HL-60 (cell line): ENCODE measurements at regions not wholly inside any gene's neighbourhood (a gene's known extent, or its start where the extent isn't known, plus 50 kb on each side); places are given as distances from the start of the nearest gene placed in this dataset.

Experiments
- CTCF ChIP-seq: IDR thresholded peaks from one replicate; pipeline ENCODE4 v1.5.1; 2011; ENCODE audit warnings: low read length, control low read depth, inconsistent platforms; ENCODE audit not compliant: insufficient read depth
- REST ChIP-seq: IDR thresholded peaks from 2 replicates; pipeline ENCODE4 v1.6.1; 2012; ENCODE audit warnings: low read depth; ENCODE audit not compliant: insufficient replicate concordance

GRCh38 chr2:67600222-67600871 is 203.2 kb downstream of the ETAA1 start:
- TF ChIP-seq CTCF: no peak
- TF ChIP-seq REST: no peak
